Progenitor cell of endocrine pancreas (in vitro differentiated cells): ENCODE measurements at regions not wholly inside any gene's neighbourhood (a gene's known extent, or its start where the extent isn't known, plus 50 kb on each side); places are given as distances from the start of the nearest gene placed in this dataset.
A peak's percentile ranks its signal among the peaks of the same experiment; 100 is the strongest.

Experiments
- DNase-seq: peaks from one replicate; pipeline ENCODE4 v3.0.0; 2021; ENCODE audit warnings: low spot score; ENCODE audit not compliant: unreplicated experiment
- H3K27ac Mint-ChIP-seq: 2 replicates; pipeline ENCODE4 v1.8.0; 2021; ENCODE audit warnings: mild to moderate bottlenecking, moderate library complexity, mixed read lengths
- H3K27me3 Mint-ChIP-seq: 2 replicates; pipeline ENCODE4 v1.8.0; 2021; ENCODE audit warnings: mixed read lengths
- H3K36me3 Mint-ChIP-seq: 2 replicates; pipeline ENCODE4 v1.8.0; 2022; ENCODE audit warnings: mixed read lengths; ENCODE audit not compliant: insufficient read depth
- H3K4me1 Mint-ChIP-seq: 2 replicates; pipeline ENCODE4 v1.8.0; 2021; ENCODE audit warnings: low read depth, mixed read lengths
- H3K4me3 Mint-ChIP-seq: 2 replicates; pipeline ENCODE4 v1.8.0; 2021; ENCODE audit warnings: low read depth, mild to moderate bottlenecking, moderate library complexity, mixed read lengths
- H3K9me3 Mint-ChIP-seq: 2 replicates; pipeline ENCODE4 v1.8.0; 2021; ENCODE audit warnings: low read depth, mixed read lengths
- CTCF ChIP-seq: fragments of 200-600 bp; sonication (generic); IDR thresholded peaks from one replicate; pipeline ENCODE4 v1.5.0; 2021; ENCODE audit warnings: antibody characterized with exemption, mild to moderate bottlenecking; ENCODE audit not compliant: unreplicated experiment

GRCh38 chr5:29790281-29790680 lies 1403.2 kb upstream of the CDH6 start:
- Mint-ChIP-seq H3K4me3 (no peak overlapping the region), H3K27me3 (no peaks in the 10 kb centered on the region), H3K4me1 (peaks cover 2% of the 10 kb centered on the region), H3K9me3 (peaks cover 3% of the 10 kb centered on the region), H3K27ac (no peak overlapping the region), H3K36me3 (no peaks in the 10 kb centered on the region)
- no peak for DNase-seq
- no peak for TF ChIP-seq CTCF

- no peak overlapping the region for H3K27ac Mint-ChIP-seq
- H3K27me3 Mint-ChIP-seq: no peaks in the 10 kb centered on the region
- no peaks in the 10 kb centered on the region for H3K36me3 Mint-ChIP-seq
- no peaks in the 10 kb centered on the region for H3K4me1 Mint-ChIP-seq
- TF ChIP-seq CTCF: no peak
- H3K9me3 Mint-ChIP-seq: no peaks in the 10 kb centered on the region
- DNase-seq: no peak
- H3K4me3 Mint-ChIP-seq: no peak overlapping the region
Measured at GRCh38 chr5:29780401-29780800, 1413.1 kb upstream of the CDH6 start.

- no peak overlapping the region for H3K4me3 Mint-ChIP-seq
- no peaks in the 10 kb centered on the region for H3K36me3 Mint-ChIP-seq
- DNase-seq: no peak
- no peaks in the 10 kb centered on the region for H3K4me1 Mint-ChIP-seq
- no peak overlapping the region for H3K27ac Mint-ChIP-seq
- H3K27me3 Mint-ChIP-seq: no peaks in the 10 kb centered on the region
- no peaks in the 10 kb centered on the region for H3K9me3 Mint-ChIP-seq
- TF ChIP-seq CTCF: no peak
Measured at GRCh38 chr5:29779141-29779540, 1414.3 kb upstream of the CDH6 start.

GRCh38 chr5:29777373-29777772 lies 1416.1 kb upstream of the CDH6 start:
- Mint-ChIP-seq H3K27me3 (no peaks in the 10 kb centered on the region), H3K27ac (no peak overlapping the region), H3K4me3 (no peak overlapping the region), H3K36me3 (no peaks in the 10 kb centered on the region), H3K9me3 (no peaks in the 10 kb centered on the region), H3K4me1 (no peaks in the 10 kb centered on the region)
- no peak for TF ChIP-seq CTCF
- DNase-seq: no peak

GRCh38 chr5:29770936-29771335 lies 1422.5 kb upstream of the CDH6 start:
- H3K27ac Mint-ChIP-seq: peak overlapping the region; percentile 9
- H3K27me3 Mint-ChIP-seq: no peaks in the 10 kb centered on the region
- H3K4me1 Mint-ChIP-seq: no peaks in the 10 kb centered on the region
- no peak overlapping the region for H3K4me3 Mint-ChIP-seq
- no peak for TF ChIP-seq CTCF
- H3K9me3 Mint-ChIP-seq: no peaks in the 10 kb centered on the region
- no peak for DNase-seq
- H3K36me3 Mint-ChIP-seq: no peaks in the 10 kb centered on the region
